ENCODE measurements at regions not wholly inside any gene's neighbourhood (a gene's known extent, or its start where the extent isn't known, plus 50 kb on each side); places are given as distances from the start of the nearest gene placed in this dataset.

DNA sequence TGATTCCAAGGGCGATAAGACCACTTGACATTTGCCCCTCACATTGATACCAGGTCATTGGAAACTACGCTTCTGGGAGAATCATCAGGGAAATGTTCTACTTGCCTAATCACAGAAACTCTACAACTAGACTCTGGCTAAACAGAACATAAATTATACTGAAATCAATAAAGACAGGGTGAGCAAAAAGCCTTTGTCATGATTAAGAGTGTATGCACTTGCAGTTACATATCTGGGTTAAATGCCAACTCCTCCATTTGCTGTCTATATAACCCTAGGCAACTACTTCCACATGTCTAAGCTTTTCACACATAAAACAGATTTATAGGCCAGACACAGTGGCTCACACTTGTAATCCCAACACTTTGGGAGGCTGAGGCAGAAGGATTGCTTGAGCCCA is 125.7 kb downstream of the PHLDA1 start:
- DNase-seq (no peak), ATAC-seq (ENCODE audit: poor library complexity) (no peak)
- no peaks in the 10 kb centered on the region for H3K4me1 ChIP-seq (ENCODE audit: insufficient read depth, low read length)
- H3K27me3 ChIP-seq (ENCODE audit: control insufficient read depth in 1 of 2, insufficient read depth in 2 of 2, low read length in 2 of 2), result no peaks in the 10 kb centered on the region
- H3K9me3 ChIP-seq (ENCODE audit: control insufficient read depth in 1 of 2, insufficient read depth in 1 of 2, low read length in 2 of 2), result no peaks in the 10 kb centered on the region
- H3K36me3 ChIP-seq (ENCODE audit: insufficient read depth, low read length), result no peaks in the 10 kb centered on the region
- TF ChIP-seq, protein P1, sequence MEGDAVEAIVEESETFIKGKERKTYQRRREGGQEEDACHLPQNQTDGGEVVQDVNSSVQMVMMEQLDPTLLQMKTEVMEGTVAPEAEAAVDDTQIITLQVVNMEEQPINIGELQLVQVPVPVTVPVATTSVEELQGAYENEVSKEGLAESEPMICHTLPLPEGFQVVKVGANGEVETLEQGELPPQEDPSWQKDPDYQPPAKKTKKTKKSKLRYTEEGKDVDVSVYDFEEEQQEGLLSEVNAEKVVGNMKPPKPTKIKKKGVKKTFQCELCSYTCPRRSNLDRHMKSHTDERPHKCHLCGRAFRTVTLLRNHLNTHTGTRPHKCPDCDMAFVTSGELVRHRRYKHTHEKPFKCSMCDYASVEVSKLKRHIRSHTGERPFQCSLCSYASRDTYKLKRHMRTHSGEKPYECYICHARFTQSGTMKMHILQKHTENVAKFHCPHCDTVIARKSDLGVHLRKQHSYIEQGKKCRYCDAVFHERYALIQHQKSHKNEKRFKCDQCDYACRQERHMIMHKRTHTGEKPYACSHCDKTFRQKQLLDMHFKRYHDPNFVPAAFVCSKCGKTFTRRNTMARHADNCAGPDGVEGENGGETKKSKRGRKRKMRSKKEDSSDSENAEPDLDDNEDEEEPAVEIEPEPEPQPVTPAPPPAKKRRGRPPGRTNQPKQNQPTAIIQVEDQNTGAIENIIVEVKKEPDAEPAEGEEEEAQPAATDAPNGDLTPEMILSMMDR (IDR thresholded peaks at IDR 0.05), result no peak
- no peak overlapping the region for H3K4me3 ChIP-seq (ENCODE audit: low read length)
- no peaks in the 10 kb centered on the region for H3K27me3 Mint-ChIP-seq
- CTCF ChIA-PET, result interaction anchor here (1.5 kb wide), 1 partner anchor 131 kb away, joined by 3 read pairs; no protein-coding TSS in a partner anchor
- POLR2A ChIA-PET, result no interaction called here
- H3K27ac Mint-ChIP-seq, result no peak overlapping the region
- no peaks in the 10 kb centered on the region for H3K36me3 Mint-ChIP-seq (ENCODE audit: low read depth)
- no peak overlapping the region for H3K27ac ChIP-seq (ENCODE audit: low read depth in 1 of 2, low read length in 2 of 2)
- H3K4me3 Mint-ChIP-seq, result no peak overlapping the region
- no peaks in the 10 kb centered on the region for H3K4me1 Mint-ChIP-seq (ENCODE audit: low read depth)
- intact Hi-C loops (cut with DNase I, micrococcal nuclease), result no loop called here
- no peaks in the 10 kb centered on the region for H3K9me3 Mint-ChIP-seq

GRCh38 chr12:75900781-75901254 is 130.8 kb downstream of the PHLDA1 start:
- no peak for DNase-seq
- no peaks in the 10 kb centered on the region for H3K4me1 Mint-ChIP-seq (ENCODE audit: low read depth)
- no peaks in the 10 kb centered on the region for H3K27me3 ChIP-seq (ENCODE audit: control insufficient read depth in 1 of 2, insufficient read depth in 2 of 2, low read length in 2 of 2)
- H3K4me1 ChIP-seq (ENCODE audit: insufficient read depth, low read length), result no peaks in the 10 kb centered on the region
- H3K27ac Mint-ChIP-seq, result no peak overlapping the region
- H3K9me3 ChIP-seq (ENCODE audit: control insufficient read depth in 1 of 2, insufficient read depth in 1 of 2, low read length in 2 of 2), result no peaks in the 10 kb centered on the region
- H3K4me3 ChIP-seq (ENCODE audit: low read length), result no peak overlapping the region
- ChIA-PET CTCF (no interaction called here), POLR2A (no interaction called here)
- TF ChIP-seq, protein P1 (IDR thresholded peaks at IDR 0.05), result no peak
- no peaks in the 10 kb centered on the region for H3K27me3 Mint-ChIP-seq
- no peak for ATAC-seq (ENCODE audit: poor library complexity)
- intact Hi-C loops (cut with DNase I, micrococcal nuclease), result no loop called here
- H3K27ac ChIP-seq (ENCODE audit: low read depth in 1 of 2, low read length in 2 of 2), result no peak overlapping the region
- no peaks in the 10 kb centered on the region for H3K36me3 Mint-ChIP-seq (ENCODE audit: low read depth)
- no peak overlapping the region for H3K4me3 Mint-ChIP-seq
- no peaks in the 10 kb centered on the region for H3K9me3 Mint-ChIP-seq
- H3K36me3 ChIP-seq (ENCODE audit: insufficient read depth, low read length), result no peaks in the 10 kb centered on the region

- Histone ChIP-seq H3K27me3 (ENCODE audit: control insufficient read depth in 1 of 2, insufficient read depth in 2 of 2, low read length in 2 of 2) (no peaks in the 10 kb centered on the region), H3K36me3 (ENCODE audit: insufficient read depth, low read length) (no peaks in the 10 kb centered on the region), H3K4me3 (ENCODE audit: low read length) (no peak overlapping the region), H3K9me3 (ENCODE audit: control insufficient read depth in 1 of 2, insufficient read depth in 1 of 2, low read length in 2 of 2) (no peaks in the 10 kb centered on the region), H3K27ac (ENCODE audit: low read depth in 1 of 2, low read length in 2 of 2) (no peak overlapping the region), H3K4me1 (ENCODE audit: insufficient read depth, low read length) (no peaks in the 10 kb centered on the region)
- H3K36me3 Mint-ChIP-seq (ENCODE audit: low read depth), result no peaks in the 10 kb centered on the region
- ChIA-PET POLR2A (no interaction called here), CTCF (interaction anchor here (1.0 kb wide), 1 partner anchor 13 kb away, joined by 3 read pairs; no protein-coding TSS in a partner anchor)
- intact Hi-C loops (cut with DNase I, micrococcal nuclease), result no loop called here
- H3K27ac Mint-ChIP-seq, result no peak overlapping the region
- no peaks in the 10 kb centered on the region for H3K4me1 Mint-ChIP-seq (ENCODE audit: low read depth)
- TF ChIP-seq, protein P1 (IDR thresholded peaks at IDR 0.05), result no peak
- H3K9me3 Mint-ChIP-seq, result no peaks in the 10 kb centered on the region
- ATAC-seq (ENCODE audit: poor library complexity) (no peak), DNase-seq (no peak)
- H3K27me3 Mint-ChIP-seq, result no peaks in the 10 kb centered on the region
- no peak overlapping the region for H3K4me3 Mint-ChIP-seq
Measured at GRCh38 chr12:75900226-75900625, 131.3 kb downstream of the PHLDA1 start.

Measured in CD4-positive, alpha-beta T cell (primary cell).